ENCODE measurements at regions not wholly inside any gene's neighbourhood (a gene's known extent, or its start where the extent isn't known, plus 50 kb on each side); places are given as distances from the start of the nearest gene placed in this dataset.
"Not testable (repeated sequence)": the region's sequence is repeated elsewhere in the genome, so short reads cannot be mapped to it uniquely, and the experiment has no call there.

DNA sequence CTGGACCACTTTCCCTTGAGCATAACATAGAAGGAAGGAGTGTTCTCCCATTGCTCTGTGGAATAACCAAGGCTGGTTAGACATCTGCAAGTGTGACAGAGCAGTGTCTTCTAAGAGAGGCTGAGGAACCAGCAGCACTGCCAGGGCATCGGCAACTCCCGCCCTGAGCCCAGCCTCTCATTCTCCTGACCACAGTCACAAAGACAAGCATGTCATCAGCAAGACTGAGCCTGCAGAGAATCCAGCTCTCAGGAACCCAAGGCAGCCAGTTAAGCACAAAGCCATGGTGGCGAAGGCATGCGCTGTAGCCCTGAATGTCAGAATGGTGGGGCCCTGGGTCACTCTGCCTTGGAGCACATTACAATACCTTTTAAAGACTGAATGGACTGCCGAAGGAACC is 253.9 kb downstream of the AGTPBP1 start:
- no peak for DNase-seq (ENCODE audit: low read depth in 2 of 2)

GRCh38 chr9:85484235-85484634 is 257.5 kb downstream of the AGTPBP1 start:
- DNase-seq (ENCODE audit: low read depth in 2 of 2), result no peak

GRCh38 chr9:85483208-85483607 is 258.5 kb downstream of the AGTPBP1 start:
- DNase-seq (ENCODE audit: low read depth in 2 of 2), result peak in 1 of 2 donors; percentile 39

DNA sequence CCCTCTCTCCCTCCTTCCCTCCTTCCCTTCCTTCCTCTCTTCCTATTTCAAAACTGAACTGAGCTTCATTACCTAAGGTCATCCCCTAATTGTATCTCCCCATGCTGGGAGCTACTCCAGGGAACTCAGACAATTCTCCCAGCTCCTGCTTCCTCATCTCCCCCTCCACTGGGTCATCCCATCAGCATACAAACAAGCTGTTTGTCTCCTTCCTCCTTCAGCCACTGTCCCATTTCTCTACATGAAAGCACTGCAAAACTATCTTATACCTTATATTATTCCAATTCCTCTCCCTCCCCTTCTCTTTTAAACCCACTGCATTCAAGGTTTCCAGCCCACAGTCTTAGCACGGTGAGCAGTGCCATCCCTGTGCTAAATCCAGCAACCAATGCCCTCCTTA is 262.4 kb downstream of the AGTPBP1 start:
- no peak for DNase-seq (ENCODE audit: low read depth in 2 of 2)

DNA sequence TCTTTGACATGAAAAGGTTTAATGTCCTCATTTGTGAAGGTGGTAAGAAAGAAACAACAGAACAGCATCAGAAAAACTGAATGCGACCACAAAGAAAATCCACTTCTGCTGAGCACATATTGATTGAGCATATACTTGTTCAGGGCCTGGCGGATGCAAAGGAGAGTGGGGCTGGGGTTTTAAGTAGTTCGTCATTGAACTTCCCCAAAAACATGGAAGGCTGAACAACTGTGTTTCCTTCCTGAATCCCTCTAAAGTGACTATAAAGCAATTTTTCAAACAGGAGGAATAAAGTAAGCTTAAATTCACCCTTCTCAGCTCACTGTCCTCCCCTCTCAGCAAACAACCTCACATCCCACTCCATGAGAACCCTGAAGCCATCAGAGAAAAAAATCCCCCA is 262.9 kb downstream of the AGTPBP1 start:
- no peak for DNase-seq (ENCODE audit: low read depth in 2 of 2)

- not testable (repeated sequence) for DNase-seq (ENCODE audit: low read depth in 2 of 2)
Measured at GRCh38 chr9:85474896-85475295, 266.9 kb downstream of the AGTPBP1 start.

DNA sequence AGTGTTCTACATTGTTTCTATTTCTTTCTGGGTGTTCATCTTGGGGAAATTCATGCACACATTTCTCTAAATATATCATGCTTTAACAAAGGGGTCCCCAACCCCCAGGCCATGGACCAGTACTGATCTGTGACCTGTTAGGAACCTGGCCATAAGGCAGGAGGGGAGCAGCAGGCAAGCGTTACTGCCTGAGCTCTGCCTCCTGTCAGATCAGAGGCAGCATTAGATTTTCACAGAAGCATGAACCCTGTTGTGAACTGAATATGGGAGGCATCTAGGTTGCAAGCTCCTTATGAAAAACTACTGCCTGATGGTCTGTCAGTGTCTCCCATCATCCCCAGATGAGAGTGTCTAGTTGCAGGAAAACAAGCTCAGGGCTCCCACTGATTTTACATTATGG is 270.0 kb downstream of the AGTPBP1 start:
- no peak for DNase-seq (ENCODE audit: low read depth in 2 of 2)

GRCh38 chr9:85469041-85469440 is 272.7 kb downstream of the AGTPBP1 start:
- no peak for DNase-seq (ENCODE audit: low read depth in 2 of 2)

DNA sequence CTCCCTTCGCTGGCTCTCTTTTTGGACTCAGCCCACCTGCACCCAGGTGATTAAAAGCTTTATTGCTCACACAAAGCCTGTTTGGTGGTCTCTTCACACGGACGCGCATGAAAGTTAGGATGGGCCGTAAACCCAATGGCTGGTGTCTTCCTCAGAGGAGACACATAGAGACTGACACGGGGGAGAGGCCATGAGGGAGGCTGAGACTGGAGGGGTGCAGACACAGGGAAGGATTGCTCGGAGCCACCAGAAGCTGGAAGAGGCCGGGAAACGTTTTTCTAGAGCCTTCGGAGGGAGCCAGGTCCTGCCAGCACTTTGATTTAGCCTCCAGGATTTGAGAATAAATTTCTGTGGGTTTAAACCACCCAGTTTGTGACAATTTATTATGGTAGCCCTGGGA is 274.9 kb downstream of the AGTPBP1 start:
- no peak for DNase-seq (ENCODE audit: low read depth in 2 of 2)

GRCh38 chr9:85458114-85458864 is 283.5 kb downstream of the AGTPBP1 start:
- DNase-seq (ENCODE audit: low read depth in 2 of 2), result not testable (repeated sequence)

DNA sequence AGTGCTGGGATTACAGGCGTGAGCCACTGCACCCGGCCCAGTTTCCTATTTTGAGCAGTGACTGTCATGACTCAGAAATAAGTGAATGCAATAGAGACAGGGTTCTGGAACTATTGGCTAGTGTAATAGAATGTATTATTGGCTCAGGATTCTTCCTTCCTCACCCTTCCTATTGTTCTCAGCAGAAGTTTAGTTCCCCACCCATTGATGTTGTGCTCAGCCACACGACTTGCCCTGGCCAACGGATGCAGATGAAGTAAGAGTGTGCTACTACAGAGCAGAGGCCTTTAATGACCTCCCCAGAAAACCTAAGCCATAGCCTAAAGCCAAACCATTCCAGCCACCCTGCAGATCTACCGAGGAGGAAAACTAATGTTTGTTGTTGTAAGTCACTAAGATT is 287.9 kb downstream of the AGTPBP1 start:
- DNase-seq (ENCODE audit: low read depth in 2 of 2), result peak; percentile 8 to 42

GRCh38 chr9:85452841-85453240 is 288.9 kb downstream of the AGTPBP1 start:
- no peak for DNase-seq (ENCODE audit: low read depth in 2 of 2)

DNA sequence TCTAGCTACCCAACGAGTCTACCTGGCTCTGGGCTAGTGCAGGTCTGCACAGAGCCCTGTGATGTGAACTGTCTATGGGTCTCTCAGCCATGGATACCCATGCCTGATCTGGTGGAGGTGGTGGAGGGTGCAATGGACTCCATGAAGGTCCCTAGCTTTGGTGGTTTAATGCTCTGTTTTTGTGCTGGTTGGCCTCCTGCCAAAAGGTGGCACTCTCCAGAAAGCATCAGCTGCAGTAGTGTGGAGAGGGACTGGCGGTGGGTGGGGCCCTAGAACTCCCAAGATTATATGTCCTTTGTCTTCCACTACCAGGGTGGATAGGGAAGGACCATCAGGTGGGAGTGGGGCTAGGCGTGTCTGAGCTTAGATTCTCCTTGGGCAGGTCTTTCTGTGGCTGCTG is 290.1 kb downstream of the AGTPBP1 start:
- DNase-seq (ENCODE audit: low read depth in 2 of 2), result no peak

GRCh38 chr9:85445887-85446286 is 295.9 kb downstream of the AGTPBP1 start:
- DNase-seq (ENCODE audit: low read depth in 2 of 2), result no peak

DNA sequence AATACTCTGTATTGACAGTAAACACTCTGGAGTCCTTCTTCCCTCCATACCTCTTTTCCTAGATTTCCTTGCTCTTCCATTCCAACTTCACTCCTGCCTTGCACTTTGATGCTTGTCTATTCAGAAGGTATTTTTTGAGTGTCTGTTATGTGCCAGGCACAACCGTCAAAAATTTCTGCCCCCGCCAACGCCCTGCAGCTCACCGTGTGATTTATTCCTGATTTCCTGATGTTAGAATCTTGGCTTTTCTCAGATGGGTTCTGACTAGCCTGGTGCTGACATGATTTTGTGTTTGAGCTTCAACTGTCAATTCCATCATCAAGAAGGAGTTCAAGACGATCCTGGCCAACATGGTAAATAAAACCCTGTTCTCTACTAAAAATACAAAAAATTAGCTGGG is 297.5 kb downstream of the AGTPBP1 start:
- DNase-seq (ENCODE audit: low read depth in 2 of 2), result no peak

DNA sequence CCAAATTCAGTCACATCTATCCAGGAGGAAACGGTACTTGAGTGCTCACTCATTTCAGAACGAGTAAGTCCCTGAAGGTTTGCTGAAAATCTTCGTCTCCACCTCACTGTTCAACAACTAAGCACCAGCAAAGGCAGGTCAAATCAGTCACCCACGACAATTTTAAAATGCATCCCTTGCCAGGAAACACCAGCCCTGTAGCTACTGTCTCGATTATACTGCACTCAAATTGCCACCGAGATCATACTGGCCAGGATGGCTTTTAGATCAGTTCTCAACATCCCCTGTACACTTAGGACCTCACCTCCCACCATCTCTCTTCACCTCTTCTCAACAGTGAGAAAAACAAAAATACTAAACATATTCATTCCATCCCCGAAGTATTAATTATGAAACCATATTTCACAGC is 298.6 kb downstream of the AGTPBP1 start:
- DNase-seq (ENCODE audit: low read depth in 2 of 2), result no peak

DNA sequence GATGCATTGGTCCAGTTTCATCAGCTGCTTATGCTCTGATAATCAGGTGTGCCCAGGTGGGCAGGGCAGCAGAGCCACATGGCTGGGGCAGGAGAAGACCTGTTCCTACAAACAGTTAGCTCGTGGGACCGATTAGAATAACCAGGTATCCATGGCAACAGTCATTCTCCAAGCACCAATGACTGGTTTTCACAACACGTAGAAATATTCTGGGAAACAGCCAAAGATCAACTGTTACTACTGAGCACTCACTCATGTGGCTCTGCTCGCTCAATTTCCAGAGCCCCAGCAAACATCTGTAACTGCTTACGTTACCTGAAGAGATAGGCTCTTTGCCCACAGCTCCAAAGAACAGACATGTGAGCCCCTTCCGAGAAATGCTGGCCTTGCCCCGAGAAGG is 302.0 kb downstream of the AGTPBP1 start:
- DNase-seq (ENCODE audit: low read depth in 2 of 2), result no peak

- not testable (repeated sequence) for DNase-seq (ENCODE audit: low read depth in 2 of 2)
Measured at GRCh38 chr9:85433956-85434355, 307.8 kb downstream of the AGTPBP1 start.

GRCh38 chr9:85433551-85433950 is 308.2 kb downstream of the AGTPBP1 start:
- not testable (repeated sequence) for DNase-seq (ENCODE audit: low read depth in 2 of 2)

DNA sequence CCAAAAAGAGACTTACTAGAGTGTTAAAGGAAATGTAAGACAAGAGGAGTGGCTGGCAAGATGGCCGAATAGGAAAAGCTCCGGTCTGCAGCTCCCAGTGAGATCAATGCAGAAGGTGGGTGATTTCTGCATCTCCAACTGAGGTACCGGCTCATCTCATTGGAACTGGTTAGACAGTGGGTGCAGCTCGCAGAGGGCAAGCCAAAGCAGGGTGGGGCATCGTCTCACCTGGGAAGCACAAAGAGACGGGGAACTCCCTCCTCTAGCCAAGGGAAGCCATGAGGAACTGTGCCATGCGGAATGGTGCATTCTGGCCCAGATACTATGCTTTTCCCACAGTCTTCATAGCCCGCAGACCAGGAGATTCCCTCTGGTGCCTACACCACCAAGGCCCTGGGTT is 308.7 kb downstream of the AGTPBP1 start:
- DNase-seq (ENCODE audit: low read depth in 2 of 2), result no peak

- no peak for DNase-seq (ENCODE audit: low read depth in 2 of 2)
Measured at GRCh38 chr9:85432599-85432998, 309.2 kb downstream of the AGTPBP1 start.

GRCh38 chr9:85431339-85432102 is 310.2 kb downstream of the AGTPBP1 start:
- DNase-seq (ENCODE audit: low read depth in 2 of 2), result peak in 1 of 2 donors; percentile 46
